Fibroblast of the aortic adventitia (primary cell): ENCODE measurements at regions not wholly inside any gene's neighbourhood (a gene's known extent, or its start where the extent isn't known, plus 50 kb on each side); places are given as distances from the start of the nearest gene placed in this dataset.
A peak's percentile ranks its signal among the peaks of the same experiment; 100 is the strongest.
"Not testable (repeated sequence)": the region's sequence is repeated elsewhere in the genome, so short reads cannot be mapped to it uniquely, and the experiment has no call there.

ENCODE experiments used
- DNase-seq: peaks from one replicate; pipeline ENCODE4 v3.0.0-alpha.2; 2010; ENCODE audit warnings: low read depth
- H3K4me3 ChIP-seq: 2 replicates; pipeline ENCODE4 v1.5.1; 2011; ENCODE audit warnings: low read depth, mild to moderate bottlenecking, control low read depth, low read length, moderate library complexity

- H3K4me3 ChIP-seq, DNase-seq: not testable (repeated sequence)
Observed at GRCh38 chr11:71710701-71711385, 122.2 kb upstream of the DEFB108B start.

GRCh38 chr11:71712350-71712749 is 120.7 kb upstream of the DEFB108B start:
- DNase-seq: not testable (repeated sequence)

GRCh38 chr11:71712846-71713245 is 120.2 kb upstream of the DEFB108B start:
- H3K4me3 ChIP-seq, DNase-seq: not testable (repeated sequence)

More at GRCh38 chr11:71712350-71712749, 120.7 kb upstream of the DEFB108B start:
- not testable (repeated sequence) for H3K4me3 ChIP-seq

- not testable (repeated sequence) for H3K4me3 ChIP-seq, DNase-seq
Observed at GRCh38 chr11:71714510-71714909, 118.5 kb upstream of the DEFB108B start.

GRCh38 chr11:71721840-71722239 is 111.2 kb upstream of the DEFB108B start:
- not testable (repeated sequence) for H3K4me3 ChIP-seq, DNase-seq

GRCh38 chr11:71723991-71724390 is 109.0 kb upstream of the DEFB108B start:
- H3K4me3 ChIP-seq, DNase-seq: not testable (repeated sequence)

GRCh38 chr11:71730748-71731147 is 102.3 kb upstream of the DEFB108B start:
- not testable (repeated sequence) for H3K4me3 ChIP-seq, DNase-seq

- DNase-seq: not testable (repeated sequence)
Observed at GRCh38 chr11:71734368-71734767, 98.6 kb upstream of the DEFB108B start.

GRCh38 chr11:71738317-71738716 is 94.7 kb upstream of the DEFB108B start:
- DNase-seq, H3K4me3 ChIP-seq: not testable (repeated sequence)

More at GRCh38 chr11:71734368-71734767, 98.6 kb upstream of the DEFB108B start:
- not testable (repeated sequence) for H3K4me3 ChIP-seq

- not testable (repeated sequence) for DNase-seq, H3K4me3 ChIP-seq
Observed at GRCh38 chr11:71743385-71743784, 89.6 kb upstream of the DEFB108B start.

GRCh38 chr11:71745656-71746055 is 87.3 kb upstream of the DEFB108B start:
- DNase-seq, H3K4me3 ChIP-seq: not testable (repeated sequence)

GRCh38 chr11:71746263-71746662 is 86.7 kb upstream of the DEFB108B start:
- DNase-seq, H3K4me3 ChIP-seq: not testable (repeated sequence)

GRCh38 chr11:71748965-71749620 is 83.9 kb upstream of the DEFB108B start:
- not testable (repeated sequence) for H3K4me3 ChIP-seq
- peak; percentile 18 for DNase-seq

- not testable (repeated sequence) for DNase-seq, H3K4me3 ChIP-seq
Observed at GRCh38 chr11:71750908-71751307, 82.1 kb upstream of the DEFB108B start.

GRCh38 chr11:71764695-71765491 is 68.1 kb upstream of the DEFB108B start:
- DNase-seq: peak; percentile 71
- H3K4me3 ChIP-seq: not testable (repeated sequence)

- DNase-seq, H3K4me3 ChIP-seq: not testable (repeated sequence)
Observed at GRCh38 chr11:71767016-71767415, 66.0 kb upstream of the DEFB108B start.

GRCh38 chr11:71772193-71772592 is 60.8 kb upstream of the DEFB108B start:
- DNase-seq, H3K4me3 ChIP-seq: not testable (repeated sequence)
